Occipital lobe (tissue), 1 donor: ENCODE measurements at regions not wholly inside any gene's neighbourhood (a gene's known extent, or its start where the extent isn't known, plus 50 kb on each side); places are given as distances from the start of the nearest gene placed in this dataset.
"Not testable (repeated sequence)": the region's sequence is repeated elsewhere in the genome, so short reads cannot be mapped to it uniquely, and the experiment has no call there.

Experiments
- DNase-seq: peaks from one replicate; lab custom pipeline; 2025; lab: John Stamatoyannopoulos, UW

DNA sequence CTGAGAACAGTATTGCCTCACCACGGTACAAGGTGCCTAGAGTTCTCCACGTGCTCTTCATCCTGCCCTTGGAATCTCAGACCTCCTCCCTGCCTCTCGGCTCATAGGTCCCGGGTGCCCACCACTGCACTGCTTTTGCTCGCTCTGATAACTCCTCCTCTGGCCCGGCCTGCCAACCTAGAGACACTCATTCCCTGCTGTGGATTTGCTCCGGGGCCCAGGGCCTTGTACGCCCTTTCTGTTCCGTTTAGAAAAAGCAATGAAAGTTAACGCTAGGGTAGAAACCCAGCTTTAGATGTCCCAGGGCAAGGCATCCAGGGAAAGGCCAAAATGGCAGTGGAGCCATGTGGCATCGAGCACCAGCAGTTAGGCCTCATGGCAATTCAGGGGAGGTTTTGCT is 253.9 kb downstream of the VAPA start:
- DNase-seq, result no peak

DNA sequence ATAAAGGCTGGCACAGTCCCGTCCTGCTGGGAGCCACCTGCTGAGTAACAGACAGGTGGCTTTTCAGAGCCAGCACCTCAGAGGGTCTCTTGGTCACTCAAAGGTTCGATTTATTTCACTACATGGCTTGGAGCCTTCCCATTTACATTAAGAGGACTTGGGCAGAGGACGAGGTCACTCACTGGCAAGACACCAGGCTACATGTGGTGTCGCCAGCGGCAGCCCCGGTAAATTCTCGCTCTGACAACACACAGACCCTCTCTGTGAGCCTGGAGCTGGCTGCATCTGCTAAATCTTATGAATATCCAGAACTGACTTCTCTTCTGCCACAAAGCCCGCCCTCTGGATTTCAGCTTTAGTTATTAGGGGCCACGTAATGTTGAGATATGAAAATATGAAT is 254.7 kb downstream of the VAPA start:
- no peak for DNase-seq

DNA sequence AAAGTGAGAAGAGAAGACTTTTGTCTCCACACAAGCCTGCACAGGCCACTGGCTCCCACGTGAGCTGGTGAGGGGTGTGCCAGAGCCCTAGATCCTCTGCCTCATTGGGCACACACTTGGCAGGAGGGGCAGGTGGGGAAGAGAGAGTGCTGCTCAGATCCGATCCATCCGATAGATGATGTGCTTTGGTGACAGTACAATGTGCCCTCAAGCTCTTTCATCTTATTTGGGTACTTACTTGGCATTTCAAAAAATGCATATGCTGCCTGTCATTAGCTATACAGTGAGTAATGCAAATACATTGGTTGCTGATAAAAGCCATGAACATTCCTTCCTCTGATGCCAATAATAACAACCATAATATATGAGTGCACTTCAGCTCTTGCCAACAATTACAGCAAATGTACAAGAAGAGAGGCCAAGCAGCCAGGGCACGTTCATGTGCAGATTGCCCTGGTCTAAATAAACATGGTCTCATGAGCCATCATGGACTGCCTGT is 255.3 kb downstream of the VAPA start:
- DNase-seq, result no peak

DNA sequence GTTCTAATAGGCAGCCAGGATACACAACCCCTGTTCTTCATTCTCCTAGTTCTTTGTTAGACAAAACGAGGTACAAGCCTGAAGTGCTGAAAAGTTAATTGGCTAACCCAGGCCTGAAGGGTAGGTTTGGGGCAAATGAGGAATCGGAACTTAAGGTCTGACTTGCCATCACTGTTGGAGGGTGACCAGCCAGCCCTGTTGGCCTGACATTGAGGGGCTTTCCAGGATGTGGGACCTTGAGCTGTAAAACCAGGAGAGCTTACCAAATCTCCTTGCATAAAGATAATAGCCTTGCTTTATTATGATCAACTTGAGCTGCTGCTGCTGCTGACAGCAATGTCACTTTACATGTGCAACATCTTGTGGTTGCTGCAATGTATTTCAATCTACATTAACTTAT is 256.0 kb downstream of the VAPA start:
- DNase-seq, result no peak

DNA sequence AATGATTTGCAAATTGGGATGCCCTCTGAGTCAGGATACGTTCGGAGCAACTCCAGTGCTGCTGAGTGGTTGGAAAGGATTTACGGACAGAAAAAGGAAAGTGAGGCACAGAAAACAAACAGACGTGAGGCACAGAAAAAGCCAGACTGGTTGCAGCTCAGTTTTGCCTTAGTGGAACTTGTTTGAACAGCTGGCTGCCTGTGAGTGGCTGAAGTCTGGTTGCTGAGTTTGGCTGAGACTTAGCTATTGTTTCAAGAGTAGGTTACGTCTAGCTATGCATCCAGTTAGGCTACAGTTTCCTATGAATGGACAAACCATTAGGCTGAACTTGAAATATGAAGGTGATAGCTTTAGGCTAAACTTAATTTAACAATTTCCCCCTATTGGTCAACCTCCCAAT is 256.6 kb downstream of the VAPA start:
- no peak for DNase-seq

DNA sequence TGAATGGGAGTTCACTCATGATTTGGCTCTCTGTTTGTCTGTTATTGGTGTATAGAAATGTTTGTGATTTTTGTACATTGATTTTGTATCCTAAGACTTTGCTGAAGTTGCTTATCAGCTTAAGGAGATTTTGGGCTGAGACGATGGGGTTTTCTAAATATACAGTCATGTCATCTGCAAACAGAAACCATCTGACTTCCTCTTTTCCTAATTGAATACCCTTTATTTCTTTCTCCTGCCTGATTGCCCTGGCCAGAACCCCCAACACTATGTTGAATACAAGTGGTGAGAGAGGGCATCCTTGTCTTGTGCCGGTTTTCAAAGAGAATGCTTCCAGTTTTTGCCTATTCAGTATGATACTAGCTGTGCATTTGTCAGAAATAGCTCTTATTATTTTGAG is 261.5 kb downstream of the VAPA start:
- DNase-seq, result not testable (repeated sequence)

DNA sequence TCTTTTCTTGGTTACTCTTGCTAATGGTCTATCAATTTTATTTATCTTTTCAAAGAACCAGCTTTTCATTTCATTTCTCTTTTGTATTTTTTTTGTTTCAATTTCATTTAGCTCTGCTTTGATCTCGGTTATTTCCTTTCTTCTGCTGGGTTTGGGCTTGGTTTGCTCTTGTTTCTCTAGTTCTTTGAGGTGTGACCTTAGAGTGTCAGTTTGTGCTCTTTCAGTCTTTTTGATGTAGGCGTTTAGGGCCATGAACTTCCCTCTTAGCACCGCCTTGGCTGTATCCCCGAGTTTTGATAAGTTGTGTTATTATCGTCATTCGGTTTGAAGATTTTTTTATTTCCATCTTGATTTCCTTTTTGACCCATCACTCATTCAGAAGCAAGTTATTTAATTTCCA is 265.5 kb downstream of the VAPA start:
- not testable (repeated sequence) for DNase-seq

DNA sequence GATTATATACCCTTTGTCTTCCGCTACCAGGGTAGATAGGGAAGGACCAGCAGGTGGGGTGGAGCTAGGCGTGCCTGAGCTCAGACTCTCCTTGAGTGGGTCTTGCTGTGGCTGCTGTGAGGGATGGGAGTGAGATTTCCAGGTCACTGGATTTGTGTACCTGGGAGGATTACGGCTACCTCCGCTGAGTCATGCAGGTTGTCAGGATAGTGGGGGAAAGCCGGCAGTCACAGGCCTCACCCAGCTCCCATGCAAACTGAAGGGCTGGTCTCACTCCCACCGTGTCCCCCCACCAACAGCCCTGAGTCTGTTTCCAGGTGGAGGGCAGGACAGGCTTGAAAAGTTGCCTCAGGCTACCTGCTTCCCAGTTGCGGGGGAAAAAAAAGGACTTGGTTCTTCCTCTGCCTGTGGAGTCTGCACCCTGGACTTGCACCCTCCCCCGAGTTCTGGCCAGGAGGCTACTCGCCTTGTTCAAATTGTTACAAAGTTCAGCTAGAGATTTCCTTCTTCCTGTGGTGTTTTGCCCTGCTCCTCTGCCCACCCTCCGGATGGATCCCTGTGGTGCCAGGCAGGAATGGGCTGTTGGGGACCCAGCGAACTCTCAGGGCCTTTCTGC is 268.3 kb downstream of the VAPA start:
- no peak for DNase-seq

DNA sequence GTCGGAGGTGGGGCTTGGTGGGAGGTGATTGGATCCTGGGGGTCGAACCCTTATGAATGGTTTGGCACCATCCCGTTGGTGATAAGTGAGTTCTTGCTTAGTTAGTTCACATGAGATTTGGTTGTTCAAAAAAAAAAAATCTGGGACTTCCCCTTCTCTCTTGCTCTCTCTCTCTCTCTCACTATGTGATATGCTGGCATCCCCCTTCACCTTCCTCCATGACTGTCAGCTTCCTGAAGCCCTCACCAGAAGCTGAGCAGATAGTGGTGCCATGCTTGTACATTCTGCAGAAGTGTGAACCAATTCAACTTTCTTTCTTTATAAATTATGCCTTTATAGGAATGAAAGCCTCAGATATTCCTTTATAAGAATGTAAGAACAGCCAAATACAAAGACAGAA is 269.7 kb upstream of the APCDD1 start:
- no peak for DNase-seq

DNA sequence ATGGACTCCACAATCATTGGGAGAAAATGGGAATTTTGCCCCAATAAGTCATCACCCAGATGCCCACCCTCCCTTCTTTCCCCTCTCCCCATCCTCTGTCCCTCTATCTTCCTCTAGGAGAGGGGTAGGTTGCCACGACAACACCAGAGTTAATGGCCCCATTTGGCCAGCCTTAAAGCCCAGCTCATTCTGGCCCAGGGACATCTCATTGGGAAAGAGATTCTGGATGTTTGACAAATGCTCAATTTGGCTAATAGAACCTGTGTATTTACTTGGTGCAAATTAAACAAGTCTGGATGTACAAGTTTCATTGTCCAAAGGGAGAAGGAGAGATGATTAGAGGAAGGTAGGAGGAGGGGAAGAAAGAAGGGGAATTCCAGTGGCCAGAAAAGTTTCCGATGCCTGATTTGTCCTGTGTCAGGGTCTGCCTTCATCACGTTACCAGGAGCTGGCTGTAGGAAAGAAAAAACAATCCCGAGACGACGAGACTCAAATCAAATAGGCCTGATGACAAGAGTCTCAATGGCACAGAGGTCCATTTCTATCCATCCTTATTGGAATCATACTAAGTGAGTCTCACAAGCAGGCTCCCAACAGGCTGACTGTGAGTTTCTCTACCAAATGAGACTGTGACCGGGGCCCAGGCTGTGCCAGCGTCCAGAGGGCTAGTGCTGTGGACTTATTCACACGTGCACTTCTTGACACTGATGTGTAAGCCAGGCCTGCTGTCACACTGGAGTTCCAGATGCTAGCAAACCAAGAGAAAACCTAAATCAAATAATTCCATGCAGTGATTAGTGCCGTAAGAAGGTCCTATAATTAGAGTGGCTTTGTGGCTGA is 265.2 kb upstream of the APCDD1 start:
- no peak for DNase-seq

DNA sequence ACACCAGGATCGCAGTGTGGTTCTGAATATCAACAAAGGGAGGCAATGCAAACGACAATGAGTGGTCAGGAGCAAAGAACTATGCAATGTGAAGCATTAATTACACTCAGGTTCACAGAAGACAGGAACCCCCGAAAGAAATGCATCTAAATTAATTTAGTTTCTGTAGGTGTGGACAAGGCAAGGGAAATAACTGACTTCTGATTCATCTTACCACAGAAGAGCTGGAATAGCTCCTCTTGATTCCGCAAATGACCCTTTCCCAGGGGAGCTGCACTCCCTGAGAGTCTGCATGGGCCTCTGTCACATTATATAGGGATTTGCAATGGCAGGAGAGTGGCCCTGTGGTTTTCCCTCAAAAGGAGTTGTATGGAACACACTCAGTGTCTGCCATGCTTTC is 263.9 kb upstream of the APCDD1 start:
- no peak for DNase-seq

DNA sequence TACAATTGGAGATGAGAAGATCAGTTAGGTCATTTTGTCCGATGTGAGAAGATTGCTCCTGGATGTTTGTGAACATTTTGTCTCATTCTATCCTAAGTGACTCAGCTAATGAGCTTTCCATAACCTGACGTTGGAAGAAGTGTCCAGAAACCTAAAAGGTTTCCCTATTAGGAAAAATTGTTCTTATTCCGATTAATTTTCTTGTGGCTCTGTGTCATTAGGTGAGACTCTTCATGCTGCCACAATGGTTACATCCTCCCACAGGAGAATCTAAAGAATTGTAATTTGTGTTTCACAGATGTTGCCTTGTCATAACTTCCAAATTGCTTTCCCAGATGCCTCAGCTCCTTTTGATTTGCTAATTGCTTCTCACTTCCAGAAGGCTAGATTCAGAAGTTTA is 261.0 kb upstream of the APCDD1 start:
- DNase-seq, result no peak

DNA sequence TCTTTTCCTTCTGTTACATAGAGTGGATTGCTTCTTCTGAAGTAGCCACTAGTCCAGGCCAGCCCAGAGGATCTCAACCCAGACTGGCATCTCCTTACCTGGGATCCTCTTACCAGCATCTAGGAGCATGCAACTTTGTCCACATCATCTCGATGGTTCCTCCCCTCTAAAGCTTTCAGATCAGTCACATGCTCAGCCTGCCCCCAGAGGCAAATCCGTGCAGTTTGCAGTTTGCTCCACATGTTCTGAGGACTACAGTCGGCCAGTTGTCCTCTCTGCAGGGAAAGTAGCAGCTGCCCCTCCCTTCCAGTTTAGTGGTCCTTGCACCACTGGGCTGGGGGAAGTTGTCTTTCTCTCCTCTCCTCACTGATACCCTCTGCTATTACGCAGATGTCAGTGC is 259.8 kb upstream of the APCDD1 start:
- no peak for DNase-seq

DNA sequence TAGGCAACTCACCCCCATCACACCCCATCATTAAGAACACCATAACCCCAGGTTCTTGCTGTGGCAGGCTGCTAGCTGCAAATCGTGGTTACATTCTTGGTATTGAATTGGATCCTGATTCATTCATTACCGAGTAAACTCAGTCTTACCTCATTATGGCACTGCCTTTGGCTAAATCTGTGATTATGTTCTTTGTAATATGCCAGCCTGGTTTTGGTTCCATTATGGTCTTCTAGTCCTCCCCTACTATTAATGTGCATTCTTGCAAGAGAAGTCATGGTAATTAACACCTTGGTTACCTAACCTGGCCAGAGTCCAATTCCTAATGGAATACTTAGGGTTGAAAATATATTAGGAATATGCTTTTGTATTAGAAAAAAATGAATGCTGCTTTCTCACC is 258.9 kb upstream of the APCDD1 start:
- DNase-seq, result no peak

DNA sequence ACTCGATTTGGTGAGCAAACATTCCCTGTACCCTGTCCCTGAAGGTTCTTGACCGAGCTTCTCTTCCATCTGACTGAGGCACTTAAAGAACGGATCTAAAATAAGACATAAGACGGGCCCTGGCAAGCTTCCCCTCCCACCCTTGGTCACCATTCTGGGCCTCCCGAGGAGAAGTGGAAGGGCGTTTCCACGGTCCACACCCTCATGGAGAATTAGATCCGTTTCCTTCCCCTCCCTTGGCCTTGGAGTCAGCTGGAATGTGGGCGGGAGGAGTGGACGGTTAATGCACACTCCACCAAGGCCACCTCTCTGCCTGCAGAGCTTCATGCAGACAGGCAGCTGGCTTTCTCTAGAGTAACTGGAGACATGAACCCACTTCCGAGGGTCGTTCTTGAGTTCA is 257.3 kb upstream of the APCDD1 start:
- DNase-seq, result no peak

DNA sequence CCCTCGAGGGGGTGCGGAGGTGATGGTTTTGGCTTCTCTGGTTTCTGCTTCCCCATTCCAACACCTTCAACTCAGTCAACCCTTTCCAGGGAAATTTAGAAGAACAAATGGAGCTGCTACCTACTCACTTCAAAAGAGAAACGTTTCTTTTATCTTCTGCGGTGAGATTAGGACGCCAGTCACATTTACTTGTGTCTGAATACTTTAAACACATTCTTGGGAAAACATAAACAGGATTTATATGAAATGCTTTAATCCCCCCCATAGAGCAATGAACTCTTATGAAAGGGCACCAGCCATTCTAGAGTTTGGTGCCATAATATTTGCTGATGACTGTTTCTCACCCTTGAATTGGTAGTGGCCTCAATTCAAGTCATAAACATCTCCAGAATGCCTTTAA is 253.2 kb upstream of the APCDD1 start:
- no peak for DNase-seq

DNA sequence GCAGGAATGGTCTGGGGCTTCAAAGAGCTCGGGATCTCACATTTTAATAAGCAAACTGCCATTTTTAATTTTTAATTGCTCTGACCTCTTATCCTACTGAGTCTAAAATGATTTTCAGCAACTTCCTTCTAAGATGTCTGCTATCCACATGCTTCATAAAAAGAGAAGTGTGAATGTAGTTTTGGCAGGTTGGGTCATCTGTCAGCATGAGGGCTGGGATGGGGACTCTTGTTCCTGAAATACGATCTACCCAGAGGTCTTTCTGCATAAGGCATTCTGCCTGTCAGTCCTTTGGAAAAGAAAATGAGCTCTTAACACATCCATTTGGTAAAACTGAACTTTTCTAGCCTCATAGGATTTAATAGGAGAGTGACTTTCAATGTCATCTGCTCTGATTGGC is 252.8 kb upstream of the APCDD1 start:
- no peak for DNase-seq

DNA sequence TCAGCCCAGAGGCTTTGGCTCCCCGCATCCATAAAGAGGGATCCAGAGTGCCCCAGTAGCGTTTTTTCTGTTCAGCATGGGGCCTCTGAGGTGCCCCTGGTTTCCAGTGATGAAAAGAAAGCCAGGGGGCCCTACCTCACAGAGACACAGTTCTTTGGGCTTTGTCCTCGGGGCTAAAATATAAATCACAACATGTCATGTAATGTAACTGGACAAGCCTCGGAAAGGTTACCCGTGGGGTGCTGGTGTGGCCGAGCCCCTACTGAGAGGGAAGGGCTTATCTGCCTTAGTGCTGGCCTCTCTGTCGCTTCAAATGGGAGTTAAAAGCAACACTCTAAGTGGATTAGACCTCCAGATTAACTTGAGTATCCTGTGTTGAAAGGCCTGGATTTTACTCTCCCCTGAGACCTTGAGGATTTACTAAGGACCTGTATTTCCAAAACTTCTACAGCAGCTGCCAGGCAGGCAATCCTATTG is 251.6 kb upstream of the APCDD1 start:
- no peak for DNase-seq

DNA sequence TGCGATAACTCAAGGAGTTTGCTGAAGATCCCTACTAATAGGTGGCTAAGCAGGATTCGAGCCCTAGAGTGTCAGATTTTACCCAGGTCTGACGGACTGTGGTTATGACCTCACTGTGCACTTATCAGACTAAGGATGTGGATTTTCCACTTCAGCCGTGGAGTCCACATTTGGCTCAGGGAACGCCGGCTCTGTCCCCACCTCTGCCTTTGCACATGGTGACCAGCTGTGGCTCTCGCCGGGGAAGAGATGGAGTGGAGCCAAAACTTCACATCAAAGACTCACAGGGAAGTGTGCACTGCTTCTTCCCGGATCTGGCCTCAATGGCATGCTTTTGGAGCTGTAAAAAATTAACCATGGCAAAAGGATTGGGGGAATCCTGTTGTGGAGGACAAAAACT is 249.3 kb upstream of the APCDD1 start:
- DNase-seq, result no peak

DNA sequence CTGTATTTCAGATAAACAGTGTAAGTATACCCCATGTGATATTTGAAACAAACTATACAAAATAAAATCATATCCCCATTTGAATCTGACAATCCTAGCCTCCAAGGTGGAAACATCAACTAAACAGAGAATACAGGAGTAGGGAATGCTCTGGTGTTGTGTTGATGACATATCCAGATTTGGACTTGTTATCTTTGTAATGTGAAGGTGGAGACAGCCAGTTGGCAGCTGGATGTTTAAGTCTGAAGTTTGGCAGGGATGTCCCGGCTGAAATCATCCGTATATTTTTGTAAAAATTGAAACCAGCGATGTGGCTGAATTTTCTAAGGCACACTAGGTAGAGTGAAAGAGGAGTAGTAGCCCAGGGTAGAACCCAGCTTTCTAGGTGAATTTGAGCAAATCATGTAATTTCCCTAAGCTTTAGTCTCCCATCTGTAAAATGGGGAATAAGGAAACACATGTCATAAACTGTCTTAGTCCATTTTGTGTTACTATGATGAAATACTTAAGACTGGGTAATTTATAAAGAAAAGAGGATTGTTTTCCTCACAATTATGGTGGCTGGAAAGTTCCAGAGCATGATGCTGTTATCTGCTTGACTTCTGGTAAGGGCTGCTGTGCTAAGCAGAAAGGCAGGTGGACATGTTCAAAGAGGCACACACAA is 246.6 kb upstream of the APCDD1 start:
- DNase-seq, result no peak

DNA sequence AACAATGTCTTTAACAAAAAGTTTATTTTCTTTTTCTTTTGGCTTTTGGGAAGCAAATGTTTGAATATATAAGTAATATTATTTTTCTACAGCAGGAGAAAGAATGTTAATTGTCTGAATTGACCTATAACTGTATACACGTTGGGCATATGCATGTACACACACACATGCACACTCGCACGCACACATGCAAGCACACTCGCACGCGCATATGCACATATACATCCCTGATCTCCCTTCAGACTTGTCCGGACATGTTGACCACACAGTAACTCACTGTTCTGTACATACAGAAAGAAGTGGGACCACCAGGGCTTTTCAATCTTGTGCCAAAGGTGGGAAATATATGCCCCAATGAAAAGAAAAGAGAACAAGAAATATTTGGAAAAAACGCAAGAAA is 245.1 kb upstream of the APCDD1 start:
- DNase-seq, result no peak

DNA sequence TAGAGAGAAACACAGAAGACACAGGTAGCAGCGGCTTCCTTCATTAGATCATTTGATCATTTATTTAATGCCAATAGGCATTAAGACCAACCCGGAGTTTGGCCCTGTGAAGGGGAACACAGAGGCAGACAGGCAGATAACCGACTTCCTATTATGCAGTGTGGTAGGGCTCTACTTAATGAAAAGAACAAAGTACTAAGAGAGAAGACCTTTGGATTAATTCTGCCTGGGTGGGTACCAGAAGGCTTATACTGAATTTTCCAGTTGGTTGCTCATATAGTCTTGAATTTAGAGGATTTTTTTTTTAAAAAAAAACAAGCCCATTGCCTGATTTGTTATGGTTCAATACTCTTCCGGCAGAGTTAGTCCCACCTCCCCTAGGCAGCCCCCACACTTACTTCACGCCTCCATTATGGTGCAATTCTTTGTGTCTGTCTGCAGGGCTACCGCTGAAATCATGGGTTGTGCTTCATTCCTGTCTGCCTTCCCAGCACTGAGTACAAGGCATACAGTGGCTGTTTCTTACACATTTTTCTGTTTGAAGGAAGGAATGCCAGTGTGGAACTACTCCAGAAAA is 244.3 kb upstream of the APCDD1 start:
- DNase-seq, result no peak
